H54 (cell line): ENCODE measurements at regions not wholly inside any gene's neighbourhood (a gene's known extent, or its start where the extent isn't known, plus 50 kb on each side); places are given as distances from the start of the nearest gene placed in this dataset.
"Not testable (repeated sequence)": the region's sequence is repeated elsewhere in the genome, so short reads cannot be mapped to it uniquely, and the experiment has no call there.

ENCODE experiments used
- DNase-seq: peaks from one replicate; pipeline ENCODE4 v3.0.0; 2011; ENCODE audit warnings: low spot score, mixed read lengths; ENCODE audit not compliant: insufficient read length
- FAIRE-seq: peaks from 3 replicates; lab custom pipeline; 2011; peaks lifted over from hg19 to GRCh38; lab: Jason Lieb, UNC
- POLR2A ChIP-seq: IDR thresholded peaks from 2 replicates; pipeline ENCODE4 v1.6.1; 2011; ENCODE audit warnings: low read depth, mild to moderate bottlenecking, low read length

GRCh38 chr13:39918620-39919236, 263.3 kb downstream of the COG6 start:
- no peak for TF ChIP-seq POLR2A
- FAIRE-seq (no peak), DNase-seq (no peak)

- DNase-seq (no peak), FAIRE-seq (no peak)
- no peak for TF ChIP-seq POLR2A
Measured at GRCh38 chr13:39920613-39921012, 265.2 kb downstream of the COG6 start.

DNA sequence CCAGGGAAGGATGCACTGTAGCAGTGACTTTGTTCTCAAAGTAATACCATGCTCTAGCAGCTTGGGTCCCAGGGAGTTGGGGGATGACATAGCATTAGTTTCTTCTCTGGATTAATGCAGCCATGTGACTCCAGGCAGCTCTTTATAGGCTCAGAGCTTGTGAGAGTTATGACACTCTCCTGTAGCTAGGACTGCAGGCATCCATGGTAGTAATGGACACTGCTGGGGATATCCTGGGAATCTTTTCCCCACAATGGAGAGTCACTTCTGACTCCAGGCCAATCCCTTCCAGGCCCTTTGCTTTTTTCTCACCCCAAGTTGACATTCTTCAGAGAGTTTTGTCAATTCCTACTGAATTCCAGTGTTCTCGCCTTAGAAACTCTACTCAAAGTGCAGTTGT, 270.9 kb downstream of the COG6 start:
- no peak for TF ChIP-seq POLR2A
- DNase-seq (no peak), FAIRE-seq (no peak)

DNA sequence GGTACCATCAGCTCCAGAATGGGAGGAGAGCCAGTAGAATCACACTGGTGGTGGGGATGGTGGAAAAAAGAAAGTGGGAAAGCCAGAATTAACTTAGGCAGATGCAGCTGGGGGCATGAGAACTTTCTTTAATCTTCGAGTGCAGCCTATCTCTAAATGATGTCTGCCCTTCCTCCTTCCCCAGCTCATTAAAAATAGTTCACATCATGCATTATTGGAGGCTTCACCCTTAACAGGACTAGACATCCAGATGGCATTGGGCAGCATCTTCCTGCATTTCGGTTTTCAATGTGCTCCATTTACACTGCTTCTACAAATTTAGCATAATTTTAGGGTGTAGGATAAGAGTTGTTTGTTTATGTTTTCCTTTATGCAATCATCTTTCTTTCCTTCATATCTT, 272.8 kb downstream of the COG6 start:
- no peak for TF ChIP-seq POLR2A
- FAIRE-seq, result no peak
- DNase-seq, result no peak

DNA sequence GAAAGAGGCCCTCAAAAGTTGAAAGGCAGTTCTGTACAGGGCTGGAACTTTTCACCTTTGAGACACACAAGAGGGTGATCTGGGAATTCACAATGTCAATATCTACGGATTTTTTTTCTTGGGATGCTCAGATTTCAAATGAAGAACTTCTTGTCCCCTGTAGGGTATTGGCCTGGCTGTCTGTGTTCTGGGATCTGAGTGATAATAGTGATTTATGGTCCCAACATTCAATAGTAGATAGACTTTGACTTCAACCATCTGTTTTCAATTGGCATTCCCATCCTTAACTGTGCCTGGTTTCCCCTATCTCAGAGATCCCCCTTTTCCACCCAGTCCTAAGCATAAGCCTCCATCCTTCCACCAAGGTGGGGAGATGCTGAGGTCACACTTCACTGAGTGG, 274.1 kb downstream of the COG6 start:
- no peak for DNase-seq
- no peak for TF ChIP-seq POLR2A
- no peak for FAIRE-seq

DNA sequence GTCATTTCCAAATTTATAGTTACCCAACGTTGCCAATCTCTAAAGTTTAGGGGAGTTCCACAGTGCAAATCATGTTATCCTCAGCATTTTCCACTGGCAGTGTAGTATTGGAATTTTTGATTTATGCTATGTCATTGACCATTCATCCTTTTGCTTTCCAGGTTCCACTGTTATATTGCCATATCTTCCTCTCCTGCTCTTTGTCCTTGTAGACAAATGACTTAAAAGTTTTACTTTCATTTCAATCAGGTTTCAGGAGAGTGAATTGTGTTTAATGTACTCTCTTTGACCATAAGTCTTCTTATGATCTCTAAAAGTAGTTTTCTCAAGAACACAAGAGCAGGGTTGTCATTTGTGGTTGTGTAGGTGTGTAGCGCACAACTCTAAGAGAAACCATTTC, 274.6 kb downstream of the COG6 start:
- DNase-seq (no peak), FAIRE-seq (no peak)
- no peak for TF ChIP-seq POLR2A

DNA sequence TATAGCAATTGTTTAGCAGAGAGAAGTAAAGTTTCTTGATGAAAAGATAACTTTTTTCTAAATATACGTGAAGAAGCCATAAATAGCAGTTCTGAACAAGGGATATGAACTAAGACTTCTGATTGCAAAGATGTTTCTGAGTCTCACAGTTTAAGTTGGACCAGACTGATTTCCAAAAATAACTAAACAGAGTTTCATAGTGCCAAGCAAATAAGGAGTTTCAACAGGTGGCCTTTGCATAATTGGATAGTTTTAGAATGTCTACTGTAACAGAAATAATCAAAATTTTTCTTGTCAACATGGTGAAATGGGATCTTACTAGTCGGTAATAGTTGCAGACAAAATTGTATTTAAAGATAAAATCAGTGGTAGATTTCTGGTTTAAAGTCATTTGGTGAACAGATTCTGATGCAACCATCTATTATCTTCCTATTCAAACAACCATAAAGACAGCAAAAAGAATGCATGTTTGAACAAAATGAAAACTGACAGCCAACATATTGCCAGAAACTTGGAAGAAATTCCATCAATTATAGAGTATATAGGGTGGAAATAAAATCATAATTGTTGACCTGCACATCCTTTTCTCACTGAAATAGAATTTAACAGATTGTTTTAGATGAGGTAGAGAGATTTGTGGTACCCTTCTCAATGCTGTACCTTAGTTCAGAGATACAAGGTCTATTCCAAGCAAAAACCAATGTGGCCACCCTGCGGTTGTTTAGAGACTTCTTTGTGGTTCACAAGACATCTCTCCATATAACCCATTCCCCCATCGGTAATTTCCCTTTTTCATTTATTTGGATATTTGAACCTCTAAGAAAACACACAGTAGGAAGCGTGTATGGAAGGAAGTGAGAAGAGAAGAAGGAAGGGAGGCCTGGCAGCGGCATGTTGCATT, 275.3 kb downstream of the COG6 start:
- FAIRE-seq, result no peak
- DNase-seq, result no peak
- TF ChIP-seq POLR2A, result no peak

- no peak for FAIRE-seq
- DNase-seq, result no peak
- no peak for TF ChIP-seq POLR2A
Measured at GRCh38 chr13:39931505-39931904, 276.0 kb downstream of the COG6 start.

- not testable (repeated sequence) for FAIRE-seq, DNase-seq
Measured at GRCh38 chr13:39932514-39932913, 277.1 kb downstream of the COG6 start.

DNA sequence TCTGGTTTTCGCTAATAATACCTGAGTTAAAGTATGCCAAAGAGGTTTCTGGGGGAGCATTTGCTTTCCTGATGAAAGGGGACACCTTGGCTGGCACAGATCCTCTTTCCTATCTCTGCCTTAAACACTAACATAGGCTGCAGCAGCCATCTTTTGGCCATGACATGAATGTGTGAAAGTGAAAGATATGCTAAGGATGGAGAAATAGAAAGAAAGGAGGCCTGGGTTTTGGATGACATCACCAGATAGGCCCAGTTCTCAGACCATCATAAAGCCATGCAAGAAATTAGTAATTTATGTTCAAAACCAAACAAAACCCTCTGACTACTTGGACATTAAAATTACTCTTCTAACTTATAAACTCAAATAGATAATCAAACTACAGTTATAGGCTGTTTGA, 279.7 kb downstream of the COG6 start:
- DNase-seq (no peak), FAIRE-seq (no peak)
- TF ChIP-seq POLR2A, result no peak

DNA sequence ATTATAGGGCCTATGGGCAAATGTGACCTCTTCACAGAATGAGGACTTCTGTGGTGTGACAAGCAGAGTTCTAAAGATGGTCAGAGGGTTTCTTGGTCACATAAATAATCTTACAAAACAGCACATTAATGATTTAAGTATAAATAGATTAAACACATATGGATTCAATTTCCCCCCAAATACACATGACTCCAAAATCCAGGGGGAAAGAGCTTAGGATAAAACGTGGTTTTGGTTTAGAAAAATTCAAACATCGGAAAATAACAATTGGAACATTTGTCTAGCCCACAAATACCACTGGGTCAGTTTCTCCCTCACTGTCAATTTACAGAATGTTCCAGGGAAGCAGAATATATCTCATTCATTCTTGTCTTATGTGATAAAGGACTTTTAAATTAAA, 283.1 kb downstream of the COG6 start:
- DNase-seq, result no peak
- FAIRE-seq, result no peak
- no peak for TF ChIP-seq POLR2A

- FAIRE-seq (no peak), DNase-seq (no peak)
- no peak for TF ChIP-seq POLR2A
Measured at GRCh38 chr13:39941236-39941635, 285.8 kb downstream of the COG6 start.

GRCh38 chr13:39941911-39942551, 286.6 kb downstream of the COG6 start:
- no peak for TF ChIP-seq POLR2A
- FAIRE-seq (no peak), DNase-seq (no peak)

GRCh38 chr13:39942552-39943273, 287.3 kb downstream of the COG6 start:
- no peak for TF ChIP-seq POLR2A
- DNase-seq, result peak; percentile 42
- FAIRE-seq, result peak; percentile 48

DNA sequence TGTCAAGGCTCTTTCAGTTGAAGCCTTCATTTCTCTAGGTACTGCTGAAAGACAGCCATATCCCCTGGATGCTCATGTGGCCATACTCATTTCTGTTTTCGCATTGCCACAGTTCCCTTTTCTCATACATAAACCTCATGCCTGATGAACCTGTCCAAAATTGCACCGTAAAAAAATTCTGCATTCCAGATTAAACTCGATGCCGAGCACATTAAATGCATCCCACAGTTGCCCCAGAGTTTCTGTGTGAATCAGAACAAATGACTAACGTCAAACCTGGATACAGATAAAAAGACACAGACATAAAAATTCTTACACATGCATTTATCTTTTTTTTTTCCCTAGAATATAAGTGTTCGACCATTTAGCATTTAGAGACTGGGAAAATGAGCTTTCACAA, 288.2 kb downstream of the COG6 start:
- DNase-seq, result no peak
- no peak for FAIRE-seq
- TF ChIP-seq POLR2A, result no peak
